ENCODE measurements at regions not wholly inside any gene's neighbourhood (a gene's known extent, or its start where the extent isn't known, plus 50 kb on each side); places are given as distances from the start of the nearest gene placed in this dataset.

GRCh38 chr5:158198636-158199035 lies 339.7 kb upstream of the CLINT1 start:
- no peak for TF ChIP-seq CTCF (conservative IDR thresholded peaks at IDR 0.05 in 1 of 2, IDR thresholded peaks at IDR 0.05 in 1 of 2; ENCODE audit: extremely low read depth in 1 of 2, insufficient read depth in 1 of 2, low read depth in 1 of 2, low read length in 2 of 2)
- no peak for TF ChIP-seq EZH2 (IDR thresholded peaks at IDR 0.05; ENCODE audit: borderline replicate concordance, low read length)
